ENCODE measurements at regions not wholly inside any gene's neighbourhood (a gene's known extent, or its start where the extent isn't known, plus 50 kb on each side); places are given as distances from the start of the nearest gene placed in this dataset.

DNA sequence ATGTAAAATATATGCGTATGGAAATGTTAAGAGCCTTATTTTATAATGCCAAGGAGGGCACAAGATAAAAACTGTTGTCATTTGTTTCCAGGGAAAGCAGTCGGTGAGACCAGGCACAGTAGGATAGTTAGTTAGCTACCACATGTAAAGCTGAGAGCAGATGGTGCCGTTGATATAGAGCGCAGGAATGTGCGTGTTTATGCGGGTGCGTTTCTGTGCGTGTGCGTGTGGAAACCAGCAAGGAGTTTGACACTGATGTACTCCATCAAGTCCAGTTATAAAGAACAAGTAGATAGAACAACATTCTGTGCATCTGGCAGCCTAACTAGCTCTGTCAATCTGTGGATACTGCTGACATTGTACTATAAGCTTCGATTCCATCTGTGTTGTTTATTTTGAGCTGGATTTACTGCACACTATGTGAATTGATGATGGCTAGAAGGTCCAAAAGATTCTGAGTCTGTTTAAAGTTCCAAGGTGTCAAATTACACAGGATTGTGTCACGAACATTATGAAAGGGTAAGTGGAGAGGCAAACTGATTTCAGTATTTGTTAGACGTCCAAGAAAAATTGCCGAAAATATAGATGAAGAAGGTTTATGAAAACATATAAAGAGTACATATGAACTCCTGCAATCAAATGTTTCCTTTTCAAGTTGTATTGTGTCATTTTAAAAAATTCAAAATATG, 494.9 kb upstream of the MEF2C start:
- TF ChIP-seq, protein P1, sequence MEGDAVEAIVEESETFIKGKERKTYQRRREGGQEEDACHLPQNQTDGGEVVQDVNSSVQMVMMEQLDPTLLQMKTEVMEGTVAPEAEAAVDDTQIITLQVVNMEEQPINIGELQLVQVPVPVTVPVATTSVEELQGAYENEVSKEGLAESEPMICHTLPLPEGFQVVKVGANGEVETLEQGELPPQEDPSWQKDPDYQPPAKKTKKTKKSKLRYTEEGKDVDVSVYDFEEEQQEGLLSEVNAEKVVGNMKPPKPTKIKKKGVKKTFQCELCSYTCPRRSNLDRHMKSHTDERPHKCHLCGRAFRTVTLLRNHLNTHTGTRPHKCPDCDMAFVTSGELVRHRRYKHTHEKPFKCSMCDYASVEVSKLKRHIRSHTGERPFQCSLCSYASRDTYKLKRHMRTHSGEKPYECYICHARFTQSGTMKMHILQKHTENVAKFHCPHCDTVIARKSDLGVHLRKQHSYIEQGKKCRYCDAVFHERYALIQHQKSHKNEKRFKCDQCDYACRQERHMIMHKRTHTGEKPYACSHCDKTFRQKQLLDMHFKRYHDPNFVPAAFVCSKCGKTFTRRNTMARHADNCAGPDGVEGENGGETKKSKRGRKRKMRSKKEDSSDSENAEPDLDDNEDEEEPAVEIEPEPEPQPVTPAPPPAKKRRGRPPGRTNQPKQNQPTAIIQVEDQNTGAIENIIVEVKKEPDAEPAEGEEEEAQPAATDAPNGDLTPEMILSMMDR (IDR thresholded peaks at IDR 0.05; ENCODE audit: insufficient read depth, low read length), result no peak
- TF ChIP-seq, protein P2, sequence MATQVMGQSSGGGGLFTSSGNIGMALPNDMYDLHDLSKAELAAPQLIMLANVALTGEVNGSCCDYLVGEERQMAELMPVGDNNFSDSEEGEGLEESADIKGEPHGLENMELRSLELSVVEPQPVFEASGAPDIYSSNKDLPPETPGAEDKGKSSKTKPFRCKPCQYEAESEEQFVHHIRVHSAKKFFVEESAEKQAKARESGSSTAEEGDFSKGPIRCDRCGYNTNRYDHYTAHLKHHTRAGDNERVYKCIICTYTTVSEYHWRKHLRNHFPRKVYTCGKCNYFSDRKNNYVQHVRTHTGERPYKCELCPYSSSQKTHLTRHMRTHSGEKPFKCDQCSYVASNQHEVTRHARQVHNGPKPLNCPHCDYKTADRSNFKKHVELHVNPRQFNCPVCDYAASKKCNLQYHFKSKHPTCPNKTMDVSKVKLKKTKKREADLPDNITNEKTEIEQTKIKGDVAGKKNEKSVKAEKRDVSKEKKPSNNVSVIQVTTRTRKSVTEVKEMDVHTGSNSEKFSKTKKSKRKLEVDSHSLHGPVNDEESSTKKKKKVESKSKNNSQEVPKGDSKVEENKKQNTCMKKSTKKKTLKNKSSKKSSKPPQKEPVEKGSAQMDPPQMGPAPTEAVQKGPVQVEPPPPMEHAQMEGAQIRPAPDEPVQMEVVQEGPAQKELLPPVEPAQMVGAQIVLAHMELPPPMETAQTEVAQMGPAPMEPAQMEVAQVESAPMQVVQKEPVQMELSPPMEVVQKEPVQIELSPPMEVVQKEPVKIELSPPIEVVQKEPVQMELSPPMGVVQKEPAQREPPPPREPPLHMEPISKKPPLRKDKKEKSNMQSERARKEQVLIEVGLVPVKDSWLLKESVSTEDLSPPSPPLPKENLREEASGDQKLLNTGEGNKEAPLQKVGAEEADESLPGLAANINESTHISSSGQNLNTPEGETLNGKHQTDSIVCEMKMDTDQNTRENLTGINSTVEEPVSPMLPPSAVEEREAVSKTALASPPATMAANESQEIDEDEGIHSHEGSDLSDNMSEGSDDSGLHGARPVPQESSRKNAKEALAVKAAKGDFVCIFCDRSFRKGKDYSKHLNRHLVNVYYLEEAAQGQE (IDR thresholded peaks at IDR 0.05; ENCODE audit: insufficient replicate concordance, low read depth), result no peak
- no peak for TF ChIP-seq SPI1 (IDR thresholded peaks at IDR 0.05; ENCODE audit: borderline replicate concordance, low read depth)
- no peak for TF ChIP-seq GABPA (IDR thresholded peaks at IDR 0.05; ENCODE audit: low read depth)
- TF ChIP-seq POLR2AphosphoS5 (IDR thresholded peaks at IDR 0.05; ENCODE audit: low read depth), result no peak
- no peak overlapping the region for H3K27ac ChIP-seq (replicated peaks)
- no peak for DNase-seq (ENCODE audit: low read depth in 1 of 2, low spot score in 1 of 2)

DNA sequence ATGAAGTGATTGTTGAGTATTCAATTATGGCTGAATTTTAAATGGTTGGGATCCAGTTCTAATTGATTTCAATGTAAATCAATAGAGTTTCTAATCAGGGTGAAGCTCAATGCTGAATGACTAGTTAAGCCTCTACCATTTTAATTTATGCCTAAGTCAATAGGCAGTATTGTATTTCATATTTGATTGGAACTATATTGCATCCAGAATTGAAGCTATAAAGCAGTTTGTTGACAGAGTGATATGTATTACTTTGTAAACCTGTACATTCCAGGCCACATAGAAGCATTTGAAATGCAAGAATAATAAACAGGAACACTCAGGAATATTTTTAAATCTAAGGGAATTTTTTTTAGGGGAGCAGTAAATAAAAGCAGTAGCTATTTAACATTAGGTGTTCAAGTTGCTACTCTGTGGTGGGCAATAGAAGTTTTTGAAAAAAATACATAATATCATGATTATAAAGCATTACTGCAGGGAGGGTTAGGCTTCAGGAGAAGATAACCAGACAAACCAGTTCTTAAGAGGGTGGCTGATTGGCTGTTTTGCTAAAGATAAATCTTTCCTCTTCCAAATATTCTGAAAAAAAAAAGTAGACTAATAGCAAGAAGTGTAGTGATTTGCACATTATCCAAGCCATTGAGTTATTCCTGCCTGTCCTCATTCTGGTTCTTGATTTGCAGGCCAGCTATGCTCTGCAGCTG, 492.0 kb upstream of the MEF2C start:
- no peak overlapping the region for H3K4me3 ChIP-seq (replicated peaks; ENCODE audit: insufficient read depth, low read length)
- TF ChIP-seq POLR2AphosphoS5 (IDR thresholded peaks at IDR 0.05; ENCODE audit: low read depth) (no peak), SPI1 (IDR thresholded peaks at IDR 0.05; ENCODE audit: borderline replicate concordance, low read depth) (no peak), GABPA (IDR thresholded peaks at IDR 0.05; ENCODE audit: low read depth) (no peak)
- TF ChIP-seq, protein P2 (IDR thresholded peaks at IDR 0.05; ENCODE audit: insufficient replicate concordance, low read depth), result no peak
- TF ChIP-seq, protein P1 (IDR thresholded peaks at IDR 0.05; ENCODE audit: insufficient read depth, low read length), result no peak
- H3K27ac ChIP-seq (replicated peaks), result no peak overlapping the region
- DNase-seq (ENCODE audit: low read depth in 1 of 2, low spot score in 1 of 2), result no peak
- no peaks in the 10 kb centered on the region for H3K27me3 ChIP-seq (ENCODE audit: insufficient read depth, poor library complexity, severe bottlenecking)

More for the DNA sequence above, 494.9 kb upstream of the MEF2C start:
- no peak overlapping the region for H3K4me3 ChIP-seq (replicated peaks; ENCODE audit: insufficient read depth, low read length)
- no peaks in the 10 kb centered on the region for H3K27me3 ChIP-seq (ENCODE audit: insufficient read depth, poor library complexity, severe bottlenecking)

DNA sequence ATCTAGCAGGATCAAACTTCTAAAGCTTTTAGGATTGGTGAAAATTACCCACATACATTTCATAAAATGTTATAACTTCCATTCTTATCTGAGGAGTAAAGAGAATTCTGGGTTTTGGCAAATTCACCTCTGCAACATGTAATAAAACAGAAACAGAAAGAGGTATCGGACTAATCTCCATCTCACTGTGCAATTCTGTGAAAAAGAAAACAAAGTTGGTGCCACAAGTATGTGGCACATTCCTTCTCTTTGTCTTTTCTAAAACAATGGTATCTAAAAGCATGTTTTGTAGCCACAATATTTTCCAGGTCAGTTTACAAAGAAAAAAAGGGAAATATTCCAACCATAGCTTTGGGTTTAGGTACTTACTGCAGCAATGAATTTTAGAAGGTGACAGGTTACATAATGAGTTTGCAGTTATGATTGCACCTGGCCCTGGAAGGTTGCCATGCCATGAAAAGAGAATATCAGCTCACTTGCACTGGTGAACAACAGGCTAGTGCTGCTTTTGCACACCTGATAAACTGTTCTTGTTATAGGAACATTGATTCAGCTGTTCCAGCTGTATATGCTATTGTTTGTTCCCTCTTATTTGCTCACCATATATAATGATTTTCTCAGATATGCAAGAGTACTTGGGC, 491.3 kb upstream of the MEF2C start:
- H3K4me3 ChIP-seq (replicated peaks; ENCODE audit: insufficient read depth, low read length), result no peak overlapping the region
- H3K27ac ChIP-seq (replicated peaks), result no peak overlapping the region
- no peaks in the 10 kb centered on the region for H3K27me3 ChIP-seq (ENCODE audit: insufficient read depth, poor library complexity, severe bottlenecking)
- no peak for DNase-seq (ENCODE audit: low read depth in 1 of 2, low spot score in 1 of 2)
- TF ChIP-seq, protein P2 (IDR thresholded peaks at IDR 0.05; ENCODE audit: insufficient replicate concordance, low read depth), result no peak
- TF ChIP-seq, protein P1 (IDR thresholded peaks at IDR 0.05; ENCODE audit: insufficient read depth, low read length), result no peak
- TF ChIP-seq GABPA (IDR thresholded peaks at IDR 0.05; ENCODE audit: low read depth) (no peak), SPI1 (IDR thresholded peaks at IDR 0.05; ENCODE audit: borderline replicate concordance, low read depth) (no peak), POLR2AphosphoS5 (IDR thresholded peaks at IDR 0.05; ENCODE audit: low read depth) (no peak)
